Brain microvascular endothelial cell (primary cell): ENCODE measurements at regions not wholly inside any gene's neighbourhood (a gene's known extent, or its start where the extent isn't known, plus 50 kb on each side); places are given as distances from the start of the nearest gene placed in this dataset.

Experiments
- DNase-seq: peaks from one replicate; pipeline ENCODE4 v3.0.0-alpha.2; 2020
- H3K27ac ChIP-seq: fragments of 250-450 bp; sonication (Bioruptor Pico); 2 replicates; pipeline ENCODE4 v1.5.1; 2020; ENCODE audit warnings: mild to moderate bottlenecking, moderate library complexity
- H3K27me3 ChIP-seq: fragments of 250-450 bp; sonication (Bioruptor Pico); replicated peaks from 2 replicates; pipeline ENCODE4 v1.5.1; 2020; ENCODE audit warnings: mild to moderate bottlenecking
- H3K36me3 ChIP-seq: fragments of 250-450 bp; sonication (Bioruptor Pico); replicated peaks from 2 replicates; pipeline ENCODE4 v1.5.1; 2020; ENCODE audit warnings: mild to moderate bottlenecking
- H3K4me3 ChIP-seq: 2 replicates; pipeline ENCODE4 v1.5.1; 2011; ENCODE audit warnings: low read depth, mild to moderate bottlenecking, control low read depth, low read length, moderate library complexity
- CTCF ChIP-seq: IDR thresholded peaks from 2 replicates; pipeline ENCODE4 v1.5.1; 2011; ENCODE audit warnings: low read depth, mild to moderate bottlenecking, moderate library complexity, low read length, control low read depth, inconsistent platforms; ENCODE audit errors: missing control alignments
- in situ Hi-C: cut with HindIII; loops from 2 replicates; pipeline ENCODE4 v1.10.0; 2017; ENCODE audit warnings: low sequenced_read_pairs, low pct_ligation_motif_present

DNA sequence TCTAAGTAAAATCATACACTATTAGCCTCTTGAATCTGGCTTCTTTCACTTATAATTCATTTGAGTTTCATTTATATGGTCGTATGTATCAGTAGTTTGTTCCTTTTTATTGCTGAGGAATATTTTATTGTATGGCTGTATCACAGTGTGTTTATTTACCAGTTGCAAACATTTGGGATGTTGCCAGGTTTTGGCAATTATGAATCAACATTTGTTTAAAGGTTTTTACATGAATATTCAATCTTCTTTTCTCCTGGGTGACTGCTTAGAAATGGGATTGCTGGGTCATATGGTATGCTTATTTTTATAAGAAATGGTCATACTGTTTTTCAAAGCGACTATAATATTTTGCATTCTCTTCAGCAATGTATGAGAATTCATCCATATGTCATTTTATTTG lies 107.9 kb downstream of the PMAIP1 start:
- in situ Hi-C loops, result no loop called here
- no peaks in the 10 kb centered on the region for H3K36me3 ChIP-seq
- H3K27ac ChIP-seq, result no peak overlapping the region
- H3K27me3 ChIP-seq, result no peaks in the 10 kb centered on the region
- no peak for TF ChIP-seq CTCF
- DNase-seq, result no peak
- H3K4me3 ChIP-seq, result no peak overlapping the region

GRCh38 chr18:60003610-60004185 lies 103.9 kb downstream of the PMAIP1 start:
- H3K27ac ChIP-seq, result no peak overlapping the region
- H3K4me3 ChIP-seq, result no peak overlapping the region
- in situ Hi-C loops, result no loop called here
- no peak for TF ChIP-seq CTCF
- H3K36me3 ChIP-seq, result no peaks in the 10 kb centered on the region
- DNase-seq, result no peak
- H3K27me3 ChIP-seq, result peaks cover 3% of the 10 kb centered on the region

- H3K4me3 ChIP-seq, result no peak overlapping the region
- no peaks in the 10 kb centered on the region for H3K36me3 ChIP-seq
- in situ Hi-C loops, result no loop called here
- peaks cover 3% of the 10 kb centered on the region for H3K27me3 ChIP-seq
- no peak overlapping the region for H3K27ac ChIP-seq
- peak; percentile 57 for DNase-seq
- peak; percentile 90 for TF ChIP-seq CTCF
Measured at GRCh38 chr18:59996370-59996966, 96.7 kb downstream of the PMAIP1 start.

DNA sequence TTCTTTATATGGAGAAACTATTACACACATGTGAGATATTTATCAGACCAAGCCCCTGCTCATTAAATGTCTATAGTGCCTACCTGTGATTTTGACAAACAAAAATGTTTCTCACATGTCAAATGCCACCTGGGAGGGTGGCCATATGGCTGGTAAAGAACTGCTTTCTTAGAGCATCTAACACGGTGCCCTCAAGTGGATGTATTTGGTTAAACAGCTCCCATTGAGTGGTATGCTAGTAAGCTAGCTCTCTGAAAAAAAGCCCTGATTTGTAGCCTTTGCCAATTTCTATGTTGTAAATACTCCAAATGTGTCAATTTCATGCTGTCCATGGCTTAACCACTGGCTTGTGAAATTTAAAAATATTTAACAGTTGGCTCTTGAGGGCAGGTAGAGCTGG lies 94.6 kb downstream of the PMAIP1 start:
- Histone ChIP-seq H3K36me3 (no peaks in the 10 kb centered on the region), H3K27me3 (peaks cover 2% of the 10 kb centered on the region), H3K27ac (no peak overlapping the region), H3K4me3 (no peak overlapping the region)
- in situ Hi-C loops, result no loop called here
- DNase-seq, result no peak
- TF ChIP-seq CTCF, result peak; percentile 39

DNA sequence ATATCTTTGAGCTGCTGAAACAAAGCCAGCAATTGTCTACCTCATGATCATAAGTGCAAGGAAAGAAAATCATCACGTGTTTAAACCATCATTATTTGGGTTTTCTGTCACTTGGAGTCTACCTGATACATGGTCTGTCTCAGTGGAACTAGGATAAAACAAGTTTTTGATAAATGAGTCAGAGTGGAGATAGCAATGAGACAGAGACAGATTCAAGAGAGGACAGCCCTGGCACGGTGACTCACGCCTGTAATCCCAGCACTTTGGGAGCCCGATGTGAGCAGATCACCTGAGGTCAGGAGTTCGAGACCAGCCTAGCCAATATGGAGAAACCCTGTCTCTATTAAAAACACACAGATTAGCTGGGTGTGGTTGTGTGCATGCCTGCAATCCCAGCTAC lies 93.8 kb downstream of the PMAIP1 start:
- Histone ChIP-seq H3K36me3 (no peaks in the 10 kb centered on the region), H3K27ac (no peak overlapping the region), H3K27me3 (peaks cover 2% of the 10 kb centered on the region), H3K4me3 (no peak overlapping the region)
- in situ Hi-C loops, result no loop called here
- no peak for TF ChIP-seq CTCF
- peak; percentile 11 for DNase-seq
